ENCODE measurements at regions not wholly inside any gene's neighbourhood (a gene's known extent, or its start where the extent isn't known, plus 50 kb on each side); places are given as distances from the start of the nearest gene placed in this dataset.

DNA sequence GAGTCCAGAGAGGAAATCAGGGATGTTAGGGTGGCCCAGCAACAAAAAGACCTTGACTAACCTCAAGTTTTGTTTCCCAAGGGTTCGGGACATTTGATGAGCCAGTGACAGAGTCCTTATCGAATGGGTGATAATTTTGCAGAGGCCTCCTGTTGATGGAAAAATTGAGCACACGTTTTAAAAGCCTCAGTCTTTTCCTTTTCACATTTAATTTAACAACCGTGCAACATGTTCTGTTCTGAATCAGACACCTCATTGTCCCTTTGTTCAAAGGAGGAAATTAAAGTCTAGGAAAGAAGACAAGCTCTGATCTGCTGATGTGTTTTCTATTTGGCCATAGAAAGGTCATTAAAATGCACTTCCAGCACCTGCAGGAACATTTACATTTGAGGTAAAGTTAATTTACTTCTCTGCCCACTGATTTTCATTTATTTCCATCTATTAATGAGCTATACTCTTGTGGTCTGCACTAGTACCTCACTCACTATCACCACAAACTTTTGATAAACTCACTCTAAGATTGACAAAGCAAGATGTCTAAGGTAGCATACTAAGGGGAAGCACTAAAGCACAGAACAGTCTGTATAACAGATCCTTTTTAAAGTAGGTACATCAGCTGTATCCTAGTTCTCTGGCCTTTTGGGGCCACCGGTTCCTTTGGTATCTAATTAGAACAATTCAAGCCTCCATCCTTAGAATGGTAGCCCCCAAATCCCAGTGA is 147.0 kb downstream of the RPAP3 start:
- DNase-seq, result no peak

DNA sequence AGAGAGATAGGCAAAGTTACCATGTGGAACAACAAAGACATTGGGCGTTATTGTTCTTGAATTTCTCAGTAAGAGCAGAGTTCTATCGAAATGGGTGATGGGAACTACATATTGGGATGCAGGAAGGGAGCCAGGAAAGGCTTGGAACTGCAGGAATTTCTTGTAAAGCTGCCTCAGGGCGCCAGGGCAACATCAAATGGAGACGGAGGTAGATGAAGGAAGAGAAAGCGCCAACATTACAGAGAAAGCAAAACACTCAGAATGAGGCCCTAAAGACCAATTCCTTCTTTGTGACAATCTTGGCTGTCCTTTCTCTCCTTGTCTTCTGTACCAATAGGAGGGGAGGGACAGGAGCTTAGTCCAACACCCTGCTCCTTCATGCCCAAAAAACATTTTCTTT is 148.4 kb downstream of the RPAP3 start:
- no peak for DNase-seq

DNA sequence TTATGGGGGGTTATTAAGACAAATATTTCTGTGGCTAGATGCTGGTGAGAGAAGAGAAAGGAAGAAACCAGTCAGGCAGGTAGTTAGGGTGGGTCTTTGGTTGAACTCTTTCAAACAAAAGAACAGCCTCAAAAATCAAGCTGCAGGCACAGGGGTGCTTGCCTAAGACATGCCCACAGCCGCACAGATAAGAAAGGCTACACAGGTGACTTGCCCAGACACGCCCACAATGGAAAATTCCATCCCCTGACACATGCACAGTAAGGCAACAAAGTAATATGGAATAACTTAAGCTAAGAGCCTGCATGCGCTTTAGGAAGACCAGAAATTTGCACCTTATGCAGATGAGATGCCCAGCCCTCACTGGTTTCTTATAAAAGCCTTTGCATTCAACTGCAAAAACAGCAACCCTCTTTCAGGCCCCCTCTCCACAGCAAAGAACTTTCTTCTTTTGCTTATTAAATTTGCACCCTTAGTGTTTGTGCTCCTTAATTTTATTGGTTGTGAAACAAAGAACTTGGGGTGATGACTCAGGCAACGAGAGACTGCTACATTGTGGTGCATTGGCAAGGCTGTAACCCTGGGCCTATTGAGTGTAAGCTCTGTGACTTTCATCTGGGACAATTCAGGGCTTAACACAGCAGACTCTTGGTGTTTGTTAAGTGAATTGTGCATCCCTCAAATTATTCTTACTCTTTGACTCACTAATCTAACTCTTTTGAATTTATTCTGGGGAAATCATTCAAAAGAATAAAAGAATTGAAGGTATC is 149.4 kb downstream of the RPAP3 start:
- DNase-seq, result no peak

DNA sequence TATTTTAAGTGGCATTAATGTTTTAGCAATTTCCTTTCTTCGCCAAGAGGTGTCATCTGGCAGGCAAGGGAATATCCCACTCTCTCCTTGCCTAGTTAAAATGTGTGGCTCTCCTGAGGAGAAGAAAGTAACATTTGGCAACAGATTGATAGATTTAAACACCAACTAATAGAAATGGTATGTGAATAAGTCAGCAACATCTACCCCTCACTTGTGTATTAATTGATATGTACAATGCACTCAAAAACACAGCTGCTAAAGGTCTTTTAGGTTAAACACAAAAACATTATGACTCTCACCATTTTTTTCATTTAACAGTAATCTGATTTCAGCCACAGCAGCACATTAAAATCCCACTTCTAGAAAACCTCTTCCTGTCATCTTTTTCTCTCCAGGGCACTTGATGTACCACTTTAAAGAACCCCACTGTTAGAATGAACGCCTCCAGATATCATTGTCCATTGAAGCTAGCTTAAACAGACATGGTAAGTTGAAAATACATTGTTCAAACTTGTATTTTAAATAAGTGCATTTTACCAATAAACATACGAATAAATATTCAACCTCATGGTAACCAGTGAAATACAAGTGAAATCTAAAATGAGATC is 151.7 kb downstream of the RPAP3 start:
- no peak for DNase-seq

DNA sequence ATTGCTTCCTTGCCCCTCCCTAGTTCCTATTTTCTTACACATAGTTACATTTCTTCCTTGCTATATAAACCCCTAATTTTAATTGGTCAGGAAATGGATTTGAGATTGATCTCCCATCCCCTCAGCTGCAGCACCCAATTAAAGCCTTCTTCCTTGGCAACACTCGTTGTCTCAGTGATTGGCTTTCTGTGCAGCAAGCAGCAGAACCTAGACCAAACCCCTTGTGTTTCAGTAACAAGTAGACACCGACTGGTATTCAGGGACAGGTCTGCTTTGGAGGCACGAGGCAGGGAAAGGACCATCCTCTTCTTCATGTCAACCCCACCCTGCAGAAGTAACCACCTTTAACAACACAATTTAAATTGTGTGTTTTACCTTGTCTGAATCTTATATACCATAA is 152.6 kb downstream of the RPAP3 start:
- DNase-seq, result no peak

DNA sequence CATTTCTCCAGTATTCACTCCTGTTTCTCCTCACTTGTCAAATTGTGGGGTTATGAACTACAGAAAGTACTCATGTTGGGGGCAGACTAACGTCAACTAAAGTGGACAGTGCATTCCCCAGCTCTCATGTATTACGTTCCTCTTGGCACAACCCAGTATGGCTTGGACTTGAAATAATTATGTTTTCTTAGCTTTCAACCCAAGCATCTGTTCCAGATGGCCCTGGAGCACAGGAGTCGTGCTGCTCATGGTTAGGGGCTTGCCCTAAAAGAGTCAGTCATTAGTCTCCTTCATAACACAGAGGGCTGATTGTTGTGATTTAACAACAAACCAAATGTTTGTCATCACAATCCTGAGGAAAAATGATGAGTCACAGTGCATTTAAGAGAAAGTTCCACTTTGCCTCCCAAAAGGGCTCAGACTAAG is 154.4 kb downstream of the RPAP3 start:
- no peak for DNase-seq

DNA sequence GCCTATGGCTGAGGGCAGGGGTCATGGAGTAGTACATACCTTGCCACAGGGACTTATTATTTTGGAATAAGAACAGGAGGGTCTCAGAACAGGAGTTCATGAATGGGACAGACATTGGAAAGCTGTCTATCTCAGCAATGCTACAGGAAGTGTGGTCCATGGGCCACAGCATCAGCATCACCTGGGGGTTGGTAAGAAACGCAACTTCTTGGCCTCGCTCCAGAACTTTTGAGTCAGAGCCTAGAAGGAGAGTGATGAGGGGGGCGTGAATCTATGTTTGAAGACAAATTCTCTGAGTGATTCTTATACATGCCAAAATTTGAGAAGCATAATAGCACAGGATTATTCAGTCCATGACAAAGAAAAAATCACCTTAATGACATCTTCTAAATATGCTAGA is 156.6 kb downstream of the RPAP3 start:
- no peak for DNase-seq

DNA sequence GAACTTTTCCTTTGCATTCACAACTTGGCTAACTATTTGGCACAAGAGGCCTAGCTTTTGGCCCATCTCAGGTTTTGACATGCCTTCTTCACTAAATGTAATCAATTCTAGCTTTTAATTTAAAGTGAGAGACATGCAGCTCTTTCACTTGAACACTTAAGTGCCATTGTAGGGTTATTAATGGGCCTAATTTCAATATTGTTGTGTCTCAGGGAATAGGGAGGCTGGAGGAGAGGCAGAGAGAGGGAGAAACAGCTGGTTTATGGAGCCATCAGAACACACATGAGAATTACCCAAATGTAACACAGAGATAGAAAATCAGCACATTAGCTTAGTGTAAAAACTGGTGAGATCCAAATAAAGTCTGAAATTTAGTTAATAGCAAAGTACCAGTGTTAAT is 157.4 kb downstream of the RPAP3 start:
- DNase-seq, result no peak

DNA sequence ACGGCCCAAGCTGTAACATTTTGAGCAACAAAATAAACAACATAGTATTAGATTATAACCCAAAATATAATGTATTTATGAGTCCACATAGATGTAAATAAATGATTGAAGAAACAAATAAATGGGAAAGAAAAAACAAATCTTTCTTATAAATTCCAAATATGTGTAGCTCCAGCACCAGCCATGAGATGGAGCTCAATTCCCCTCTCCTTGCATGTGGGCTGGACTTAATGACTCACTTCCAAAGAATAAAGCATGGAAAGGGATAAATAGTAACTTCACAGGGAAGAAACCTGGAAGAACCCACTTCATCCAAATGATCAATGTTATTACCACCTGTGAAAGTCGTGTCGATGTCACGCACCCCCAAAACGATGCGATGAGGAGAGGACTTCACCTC is 158.8 kb downstream of the RPAP3 start:
- DNase-seq, result no peak

DNA sequence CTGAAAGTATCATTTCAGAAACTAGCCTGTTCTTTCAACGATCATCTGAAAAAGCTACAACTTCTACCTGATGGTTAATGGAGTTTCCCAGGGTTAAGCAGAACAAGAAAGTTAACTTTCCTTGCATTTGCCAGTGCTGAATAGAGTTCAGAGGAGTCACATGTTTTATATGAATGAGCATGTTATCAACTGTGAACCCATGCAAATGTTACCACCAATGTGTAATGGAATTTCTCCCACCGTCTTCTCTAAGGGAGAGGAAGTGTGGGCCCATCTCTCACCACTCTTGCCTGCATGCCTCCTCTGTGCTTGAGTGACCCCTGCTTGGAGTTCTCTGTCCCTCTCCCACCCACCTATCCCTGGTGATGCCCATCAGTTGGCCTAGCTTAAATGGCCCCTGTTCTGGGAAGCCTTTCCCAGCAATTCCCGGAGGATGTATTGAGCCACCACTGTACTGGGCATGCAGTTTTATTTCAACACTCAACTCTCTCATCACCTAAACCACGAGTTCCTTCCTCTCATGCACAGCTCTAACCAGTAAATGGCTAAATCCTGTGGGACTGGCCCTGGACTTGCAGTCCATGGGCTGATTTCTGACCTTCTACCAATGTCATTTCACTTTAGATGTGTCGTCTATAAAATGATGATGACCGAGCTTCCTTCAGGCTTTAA is 159.8 kb downstream of the RPAP3 start:
- no peak for DNase-seq

DNA sequence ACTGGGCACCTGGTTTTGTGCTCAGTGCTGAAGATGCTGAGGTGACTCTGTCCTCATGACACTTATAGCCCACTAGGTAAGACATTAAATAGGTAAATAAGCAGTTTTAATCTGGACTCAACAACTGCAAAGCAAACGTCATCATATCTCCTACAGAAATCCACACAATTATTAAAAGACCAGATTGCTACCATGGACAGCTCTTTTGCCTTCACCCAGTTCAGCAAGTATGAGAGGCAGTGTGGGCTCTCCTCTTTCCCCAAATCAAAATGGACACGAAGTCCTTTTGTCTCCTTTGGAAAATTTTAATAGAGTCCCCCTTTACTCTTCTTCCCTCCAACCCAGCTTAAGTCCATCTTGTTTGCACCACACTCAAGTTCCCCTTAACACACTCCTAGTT is 171.1 kb downstream of the RPAP3 start:
- no peak for DNase-seq

DNA sequence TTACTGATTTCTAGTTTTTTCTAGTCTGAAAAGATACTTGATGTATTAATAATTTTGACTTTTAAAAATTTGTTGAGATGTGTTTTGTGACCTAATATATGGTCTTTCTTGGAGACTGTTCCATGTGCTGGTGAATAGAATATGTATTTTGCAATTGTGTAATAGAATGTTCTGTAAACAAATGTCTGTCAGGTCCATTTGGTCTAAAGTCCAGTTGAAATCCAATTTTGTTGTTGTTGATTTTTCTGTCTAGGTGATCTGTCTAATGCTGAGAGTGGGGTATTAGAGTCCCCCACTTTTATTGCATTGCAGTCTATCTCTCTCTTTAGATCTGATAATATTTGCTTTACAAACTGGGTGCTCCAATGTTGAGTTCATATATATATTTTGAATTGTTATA is 175.8 kb downstream of the RPAP3 start:
- DNase-seq, result no peak

DNA sequence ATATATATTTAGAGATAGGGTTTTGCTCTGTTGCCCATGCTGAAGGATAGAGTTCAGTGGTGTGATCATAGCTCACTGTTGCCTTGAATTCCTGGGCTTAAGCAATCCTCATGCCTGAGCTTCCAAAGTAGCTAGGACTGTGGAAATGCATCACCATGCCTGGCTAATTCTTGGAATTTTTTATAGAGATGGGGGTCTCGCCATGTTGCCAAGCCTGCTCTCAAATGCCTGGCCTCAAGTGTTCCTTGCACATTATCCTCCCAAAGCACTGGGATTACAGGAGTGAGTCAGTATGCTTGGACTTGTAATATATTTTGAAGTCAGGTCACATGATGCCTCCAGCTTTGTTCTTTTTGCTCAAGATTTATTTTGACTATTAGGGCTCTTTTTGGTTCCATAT is 178.0 kb downstream of the RPAP3 start:
- no peak for DNase-seq

DNA sequence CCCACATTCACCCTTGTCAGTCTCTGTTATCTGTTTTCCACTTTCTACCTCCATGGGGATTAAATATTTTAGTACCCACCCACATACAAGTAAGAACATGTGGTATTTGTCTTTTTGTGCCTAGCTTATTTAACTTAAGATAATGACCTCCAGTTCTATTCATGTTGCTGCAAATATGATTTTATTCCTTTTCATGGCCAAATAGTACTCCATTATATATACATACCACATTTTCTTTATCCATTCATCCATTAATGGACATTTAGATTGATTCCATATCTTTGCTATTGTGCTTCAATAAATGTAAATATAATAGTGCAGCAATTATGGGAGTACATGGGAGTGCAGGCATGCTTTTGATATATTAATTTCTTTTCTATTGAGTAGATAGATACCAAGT is 185.8 kb downstream of the RPAP3 start:
- DNase-seq, result no peak

DNA sequence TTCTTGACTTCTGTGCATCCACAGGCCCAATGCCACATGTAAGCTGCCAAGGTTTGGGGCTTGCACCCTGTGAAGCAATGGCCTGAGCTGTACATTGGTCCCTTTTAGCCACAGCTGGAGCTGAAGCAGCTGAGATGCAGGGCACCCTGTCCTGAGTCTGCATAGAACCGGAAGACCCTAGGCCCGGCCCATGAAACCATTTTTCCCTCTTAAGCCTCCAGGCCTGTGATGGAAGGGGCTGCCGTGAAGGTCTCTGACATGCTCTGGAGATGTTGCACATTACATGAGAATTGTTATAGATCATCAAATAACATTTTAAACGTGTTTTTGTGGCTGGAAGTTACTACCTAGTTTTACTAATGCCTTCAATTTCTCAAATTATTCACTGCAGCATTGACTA is 188.7 kb downstream of the RPAP3 start:
- DNase-seq, result no peak

DNA sequence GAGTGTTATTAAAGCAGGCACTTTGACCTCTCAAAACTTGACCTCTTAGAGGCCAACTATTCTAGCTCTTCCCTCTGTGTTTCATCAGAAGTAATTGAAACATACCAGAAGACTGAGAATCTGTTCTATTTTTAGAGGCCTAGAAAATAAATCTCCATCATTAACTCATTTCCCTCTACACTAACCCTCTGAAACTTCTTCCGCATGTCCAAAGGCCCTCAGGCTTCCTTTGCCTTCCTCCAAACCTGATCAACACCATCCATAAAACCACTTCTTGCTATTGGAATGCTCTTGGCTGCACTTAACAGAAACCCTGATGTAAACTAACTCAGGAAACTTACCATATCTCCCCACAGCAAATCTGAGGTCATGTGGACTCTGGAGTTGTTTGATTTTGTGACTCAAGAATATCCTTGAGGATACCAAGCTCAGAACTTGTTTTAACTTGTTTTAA is 196.4 kb downstream of the RPAP3 start:
- no peak for DNase-seq

DNA sequence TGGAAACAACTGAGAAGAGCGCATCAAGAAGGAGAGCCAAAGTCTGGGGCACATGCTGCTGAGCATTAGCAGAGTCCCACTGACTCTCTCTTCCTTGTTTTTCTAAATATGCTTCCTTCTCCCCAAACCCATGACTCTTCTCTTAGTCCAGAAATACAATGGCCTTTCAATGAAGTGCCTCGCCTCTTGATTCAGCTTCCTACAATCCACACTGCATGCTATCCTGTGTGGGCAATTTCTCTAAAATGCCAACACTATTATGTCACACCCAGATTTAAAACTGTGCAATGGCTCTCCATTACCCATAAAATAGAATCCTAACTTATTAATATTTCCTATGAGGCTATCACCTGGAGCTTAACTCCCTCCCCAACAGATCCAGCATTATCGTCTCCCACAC is 198.6 kb downstream of the RPAP3 start:
- no peak for DNase-seq

DNA sequence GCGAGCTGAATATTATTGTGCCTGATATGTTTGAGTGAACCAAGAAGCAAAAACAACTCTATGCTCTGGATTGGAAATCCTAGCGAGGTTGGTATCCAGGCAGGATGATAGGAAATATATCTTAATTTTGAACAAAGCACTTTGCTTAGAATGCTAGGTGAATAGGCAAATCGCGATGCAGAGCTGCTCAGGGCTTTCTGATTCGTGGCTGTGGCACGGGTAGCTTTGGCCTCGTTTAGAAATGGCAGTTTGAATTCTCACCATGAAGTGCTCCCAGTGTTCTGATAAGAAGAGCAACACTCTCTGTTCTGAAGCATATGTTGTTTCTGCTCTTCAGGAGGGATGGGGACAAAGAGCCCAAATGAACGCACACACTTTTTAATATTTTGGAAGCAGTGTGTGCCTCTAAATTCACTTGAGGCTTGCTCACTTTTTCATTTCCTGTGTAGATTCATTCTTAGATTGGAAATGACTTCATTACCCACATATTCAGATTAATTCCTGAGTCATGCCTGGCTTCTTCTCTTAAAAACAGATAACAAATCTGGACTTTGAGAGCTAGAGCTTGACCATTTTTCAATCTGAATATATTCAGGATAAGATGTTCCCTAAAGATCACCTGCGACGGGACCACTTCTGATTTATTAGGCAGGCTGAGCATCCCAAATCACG is 200.9 kb downstream of the RPAP3 start:
- no peak for DNase-seq

DNA sequence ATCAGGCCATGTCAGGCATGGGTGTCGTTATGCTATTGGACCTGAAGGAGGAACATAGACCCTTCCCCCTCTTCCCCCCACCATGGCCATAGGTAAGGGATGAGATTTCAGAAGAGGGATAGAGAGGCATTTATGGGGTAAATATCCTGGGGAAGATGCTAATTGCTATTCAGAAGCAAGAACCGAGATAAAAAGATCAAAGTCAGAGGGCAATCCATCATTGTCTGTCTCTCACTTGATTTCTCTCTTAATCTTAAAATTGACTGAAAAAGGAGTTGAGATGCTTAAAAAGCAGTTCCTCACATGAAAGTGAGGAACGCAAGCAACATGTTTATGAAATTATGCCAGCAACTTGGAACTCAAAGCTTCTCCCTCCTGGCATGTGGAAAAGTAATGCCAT is 212.0 kb downstream of the RPAP3 start:
- no peak for DNase-seq

DNA sequence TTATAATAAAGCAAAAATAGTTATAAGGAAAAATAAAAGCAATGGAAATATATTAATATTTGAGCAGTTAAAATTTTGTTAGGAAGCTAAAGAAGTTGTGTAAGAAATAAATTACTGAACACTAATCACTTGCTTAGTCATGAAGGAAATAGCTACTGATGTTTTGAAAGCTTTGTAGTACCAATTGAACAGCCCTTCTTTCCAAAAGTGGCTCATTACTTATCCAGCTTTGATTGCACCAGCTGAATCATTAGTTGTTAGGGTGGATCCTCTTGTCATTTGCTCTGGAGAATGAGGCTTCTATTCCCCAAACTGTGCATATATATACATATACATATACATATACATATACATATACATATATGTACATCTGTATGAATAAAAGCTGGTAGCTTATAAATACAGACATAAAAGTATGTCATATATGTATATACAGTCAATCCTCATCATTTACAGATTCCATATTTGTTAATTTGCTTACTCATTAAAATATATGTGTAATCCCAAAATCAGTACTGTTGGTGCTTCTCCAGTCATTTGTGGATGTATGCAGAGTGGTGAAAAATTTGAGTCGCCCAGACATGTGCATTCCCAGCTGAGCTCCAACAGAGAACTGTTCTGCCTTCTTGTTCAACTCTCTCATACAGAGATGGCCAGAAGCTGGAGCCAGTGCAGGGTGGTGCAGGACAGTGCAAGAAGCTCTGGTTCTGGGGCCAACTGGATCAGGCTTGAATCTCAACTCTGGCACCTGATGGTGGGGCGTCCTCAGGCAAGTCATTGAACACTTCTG is 214.1 kb downstream of the RPAP3 start:
- DNase-seq, result no peak

DNA sequence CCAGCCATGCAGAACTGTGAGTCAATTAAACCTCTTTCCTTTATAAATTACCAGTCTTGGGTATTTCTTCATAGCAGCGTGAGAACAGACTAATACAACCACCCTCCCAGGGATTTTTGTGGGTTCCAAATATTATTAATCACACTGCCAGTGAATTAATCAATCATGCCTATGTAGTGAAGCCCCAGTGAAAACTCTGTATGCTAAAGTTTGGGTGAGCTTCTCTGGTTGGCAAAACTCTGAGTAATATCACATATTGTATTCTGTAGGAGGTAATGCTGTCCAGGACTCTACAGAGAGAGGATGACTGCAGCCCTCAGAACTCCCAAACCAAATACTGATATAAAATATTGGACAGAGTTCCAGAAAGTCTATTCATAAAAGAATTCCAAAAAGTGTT is 216.9 kb downstream of the RPAP3 start:
- DNase-seq, result no peak

DNA sequence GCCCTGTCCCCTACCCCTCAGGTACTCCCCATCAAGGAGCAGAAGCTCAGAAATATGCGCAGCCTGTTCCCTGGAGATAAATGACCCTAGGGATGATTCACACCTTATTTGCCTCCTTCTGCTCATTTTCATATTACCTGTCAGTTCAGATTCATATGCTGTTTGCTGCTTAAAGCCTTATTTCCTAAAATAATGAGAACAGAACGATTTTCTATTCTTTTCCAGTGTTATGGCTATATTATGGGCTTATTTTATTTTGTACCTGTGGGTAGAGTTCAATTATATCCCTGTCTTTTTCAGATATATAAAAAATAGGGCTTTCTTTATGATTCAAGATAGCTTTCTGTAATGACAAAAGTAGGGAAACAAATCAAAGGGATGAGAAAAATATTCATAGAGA is 224.8 kb downstream of the RPAP3 start:
- no peak for DNase-seq
